Skin epidermis (tissue), 12 donors: ENCODE measurements at regions not wholly inside any gene's neighbourhood (a gene's known extent, or its start where the extent isn't known, plus 50 kb on each side); places are given as distances from the start of the nearest gene placed in this dataset.
"Not testable (repeated sequence)": the region's sequence is repeated elsewhere in the genome, so short reads cannot be mapped to it uniquely, and the experiment has no call there.

Source experiments
- H3K27ac ChIP-seq, 21 experiments: fragments of 200-600 bp; sonication (generic) in 11 of 21; one replicate each; pipeline ENCODE4 v1.5.0; 2020; ENCODE audit warnings: mild to moderate bottlenecking in 3 of 21, inconsistent platforms in 2 of 21, moderate library complexity in 2 of 21
- H3K4me3 ChIP-seq, 7 experiments: fragments of 200-600 bp; sonication (generic) in 2 of 7; one replicate each; pipeline ENCODE4 v1.5.0; 2020; ENCODE audit warnings: inconsistent platforms in 2 of 7, mild to moderate bottlenecking in 2 of 7, moderate library complexity in 1 of 7

DNA sequence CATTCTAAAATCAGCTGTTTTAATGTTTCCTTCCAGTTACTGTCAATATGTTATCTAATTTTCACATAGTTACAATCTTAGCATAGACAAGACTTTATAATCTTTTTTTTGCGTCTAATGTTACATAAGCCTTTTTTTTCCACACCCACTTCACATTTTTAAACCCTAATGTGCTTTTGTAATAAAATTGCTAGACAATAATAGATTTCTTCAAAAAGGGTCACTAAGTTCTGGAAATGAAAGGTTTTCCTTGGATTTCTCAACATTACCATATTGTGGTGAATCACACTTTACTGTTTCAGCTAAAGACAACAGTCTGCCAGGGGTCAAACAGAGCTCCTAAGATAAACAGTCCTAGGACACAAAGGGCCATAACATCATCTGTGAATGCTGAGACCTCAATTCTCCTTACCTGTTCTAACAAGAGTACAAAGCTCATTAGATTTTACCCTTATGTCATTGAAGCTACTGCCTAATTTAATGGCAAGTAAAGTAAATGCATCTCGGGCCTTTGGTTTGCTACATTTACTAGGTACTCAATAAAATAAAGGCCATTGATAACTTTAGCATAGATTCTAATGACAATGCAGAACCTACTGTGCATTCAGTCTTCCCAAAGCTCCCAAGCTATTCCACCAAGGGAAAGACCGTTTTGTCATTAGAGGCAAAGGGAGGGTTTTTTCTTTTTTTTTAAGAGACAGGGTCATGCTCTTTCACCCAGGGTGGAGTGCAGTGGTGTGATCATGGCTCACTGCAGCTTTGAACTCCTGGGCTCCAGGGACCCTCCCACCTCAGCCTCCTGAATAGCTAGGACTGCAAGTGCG lies 111.2 kb upstream of the SLC38A2 start:
- H3K27ac ChIP-seq: peak overlapping the region in 4 of 21 experiments; percentile 2 to 40 (median 22)

DNA sequence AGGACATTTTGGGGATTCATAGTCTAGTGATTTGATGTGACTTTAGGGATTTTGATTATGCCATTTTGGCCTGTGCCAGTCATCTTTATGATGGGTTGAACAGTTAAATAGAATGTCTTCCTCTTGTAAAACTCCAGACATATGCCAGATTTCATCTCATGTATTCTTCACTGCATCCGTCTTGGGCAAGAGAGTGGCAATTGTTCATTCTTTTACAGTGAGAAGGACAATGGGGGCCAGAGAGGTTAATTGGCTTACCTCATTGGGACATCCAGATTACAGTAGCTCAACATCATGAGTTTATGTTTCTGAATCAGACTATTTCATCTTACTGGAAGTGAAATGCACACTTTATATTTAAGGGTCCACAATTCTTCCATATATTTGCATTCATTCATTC lies 108.2 kb upstream of the SLC38A2 start:
- H3K27ac ChIP-seq: no peak overlapping the region
- no peak overlapping the region for H3K4me3 ChIP-seq

More for the DNA sequence above, 111.2 kb upstream of the SLC38A2 start:
- H3K4me3 ChIP-seq: no peak overlapping the region

- H3K4me3 ChIP-seq: no peak overlapping the region
- H3K27ac ChIP-seq: peak overlapping the region in 1 of 21 experiments; percentile 38
Measured at GRCh38 chr12:46480316-46480715, 107.7 kb upstream of the SLC38A2 start.

- Histone ChIP-seq H3K27ac (no peak overlapping the region), H3K4me3 (no peak overlapping the region)
Measured at GRCh38 chr12:46478123-46478522, 105.5 kb upstream of the SLC38A2 start.

- Histone ChIP-seq H3K4me3 (no peak overlapping the region), H3K27ac (no peak overlapping the region)
Measured at GRCh38 chr12:46477541-46477940, 105.0 kb upstream of the SLC38A2 start.

- H3K27ac ChIP-seq: no peak overlapping the region
- no peak overlapping the region for H3K4me3 ChIP-seq
Measured at GRCh38 chr12:46475972-46476645, 103.5 kb upstream of the SLC38A2 start.

GRCh38 chr12:46474385-46474784 lies 101.8 kb upstream of the SLC38A2 start:
- H3K27ac ChIP-seq: peak overlapping the region in 19 of 21 experiments; percentile 23 to 89 (median 68)
- H3K4me3 ChIP-seq: not testable (repeated sequence)

- Histone ChIP-seq H3K4me3 (no peak overlapping the region), H3K27ac (peak overlapping the region in 19 of 21 experiments; percentile 23 to 89 (median 68))
Measured at GRCh38 chr12:46473634-46474329, 101.2 kb upstream of the SLC38A2 start.

DNA sequence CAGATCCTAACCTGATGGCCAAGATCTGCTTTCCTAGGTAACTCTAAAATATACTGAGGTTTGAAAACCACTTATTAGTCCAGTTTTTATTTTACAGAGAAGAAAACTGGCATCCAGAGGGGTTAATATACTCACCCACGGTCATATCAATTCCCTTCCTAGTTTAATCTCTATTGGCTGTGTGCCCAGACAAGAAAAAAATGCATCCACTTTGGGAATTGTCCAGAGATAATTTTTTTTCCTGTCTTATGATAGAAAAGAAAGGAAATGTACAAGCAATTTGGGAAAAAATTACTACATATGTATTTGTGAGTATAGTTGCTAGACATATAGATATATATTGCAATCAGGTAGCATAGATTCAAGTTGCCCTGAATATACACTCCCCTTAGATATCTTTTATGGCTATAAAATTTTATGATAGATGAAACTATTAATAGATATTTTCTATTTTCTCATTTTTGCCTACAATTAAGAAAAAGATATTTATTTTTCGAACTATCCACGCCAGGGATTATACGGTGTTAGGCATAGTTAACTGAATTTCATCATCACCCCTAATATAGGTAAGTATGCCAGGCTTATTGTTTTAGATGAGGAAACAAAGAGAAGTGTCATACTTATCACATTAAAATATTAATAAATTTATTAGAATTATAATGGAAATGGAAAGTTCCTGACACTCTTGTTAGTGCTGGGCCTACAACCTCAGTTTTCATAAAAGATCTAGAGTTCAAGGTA lies 100.5 kb upstream of the SLC38A2 start:
- peak overlapping the region in 19 of 21 experiments; percentile 23 to 89 (median 68) for H3K27ac ChIP-seq

DNA sequence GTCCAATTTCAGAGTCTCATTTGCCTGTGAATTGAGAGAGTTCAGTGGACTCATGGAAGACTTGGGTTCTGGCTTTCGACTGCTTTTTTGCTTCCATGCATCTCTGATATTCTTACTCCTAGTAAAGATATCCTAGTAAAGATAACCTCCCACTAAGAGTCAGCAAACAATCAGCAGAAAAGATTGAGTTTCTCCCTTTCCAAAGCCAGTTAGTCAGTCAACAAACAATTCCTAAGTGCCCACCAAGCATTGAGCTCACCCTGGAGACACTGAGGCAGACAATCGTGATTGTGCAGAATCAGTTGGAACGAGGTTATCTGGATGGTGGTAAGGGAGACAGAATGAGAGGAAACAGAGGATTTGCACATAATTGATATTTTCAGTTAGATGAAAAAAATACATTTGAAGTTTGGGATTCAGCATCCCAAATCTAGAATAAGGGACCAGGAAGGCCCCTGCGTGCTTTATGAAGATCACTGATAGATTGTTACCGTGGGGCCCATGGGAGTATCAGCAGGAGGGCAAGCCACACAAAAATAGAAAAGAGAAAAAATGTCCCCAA lies 99.7 kb upstream of the SLC38A2 start:
- H3K4me3 ChIP-seq: no peak overlapping the region
- peak overlapping the region in 4 of 21 experiments; percentile 56 to 84 (median 74) for H3K27ac ChIP-seq

More for the DNA sequence above, 100.5 kb upstream of the SLC38A2 start:
- H3K4me3 ChIP-seq: no peak overlapping the region

DNA sequence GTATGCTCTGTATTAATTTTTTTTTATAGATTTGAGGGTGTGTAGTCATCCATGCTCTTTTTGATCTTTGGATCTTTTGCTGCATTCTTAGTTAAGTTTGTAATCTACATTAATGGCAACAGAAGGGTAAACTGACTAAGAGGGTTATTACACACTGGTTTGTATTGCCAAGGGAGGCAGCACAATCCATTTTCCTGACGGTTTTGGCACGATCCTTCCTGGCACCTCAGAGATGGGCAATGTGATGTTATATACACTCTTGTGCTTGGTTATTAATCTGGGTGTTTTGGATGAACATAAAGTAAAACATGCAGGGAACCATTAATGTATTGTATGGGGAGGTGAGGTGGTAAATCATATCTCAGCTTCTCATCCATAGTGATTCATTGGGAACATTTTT lies 98.8 kb upstream of the SLC38A2 start:
- no peak overlapping the region for H3K27ac ChIP-seq

DNA sequence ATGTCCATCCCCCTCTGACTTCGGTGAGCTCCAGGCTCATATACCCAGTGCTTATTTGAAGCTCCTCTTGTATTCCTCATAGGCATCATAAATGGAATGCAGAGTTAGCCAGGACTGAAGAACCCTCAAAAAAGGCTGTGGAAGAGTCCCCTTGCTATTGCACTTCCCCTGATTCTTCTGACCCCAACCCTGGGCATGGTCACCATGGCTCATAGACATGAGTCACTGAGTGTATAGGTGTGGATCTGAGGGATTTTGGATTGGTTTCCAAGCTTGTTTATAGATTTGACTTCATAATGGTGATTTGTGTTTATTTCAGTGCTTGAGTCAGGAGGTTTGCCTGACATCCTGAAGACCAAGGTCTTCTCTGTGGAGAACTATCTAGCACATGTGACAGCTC lies 98.4 kb upstream of the SLC38A2 start:
- Histone ChIP-seq H3K4me3 (no peak overlapping the region), H3K27ac (no peak overlapping the region)

More for the DNA sequence above, 98.8 kb upstream of the SLC38A2 start:
- no peak overlapping the region for H3K4me3 ChIP-seq

DNA sequence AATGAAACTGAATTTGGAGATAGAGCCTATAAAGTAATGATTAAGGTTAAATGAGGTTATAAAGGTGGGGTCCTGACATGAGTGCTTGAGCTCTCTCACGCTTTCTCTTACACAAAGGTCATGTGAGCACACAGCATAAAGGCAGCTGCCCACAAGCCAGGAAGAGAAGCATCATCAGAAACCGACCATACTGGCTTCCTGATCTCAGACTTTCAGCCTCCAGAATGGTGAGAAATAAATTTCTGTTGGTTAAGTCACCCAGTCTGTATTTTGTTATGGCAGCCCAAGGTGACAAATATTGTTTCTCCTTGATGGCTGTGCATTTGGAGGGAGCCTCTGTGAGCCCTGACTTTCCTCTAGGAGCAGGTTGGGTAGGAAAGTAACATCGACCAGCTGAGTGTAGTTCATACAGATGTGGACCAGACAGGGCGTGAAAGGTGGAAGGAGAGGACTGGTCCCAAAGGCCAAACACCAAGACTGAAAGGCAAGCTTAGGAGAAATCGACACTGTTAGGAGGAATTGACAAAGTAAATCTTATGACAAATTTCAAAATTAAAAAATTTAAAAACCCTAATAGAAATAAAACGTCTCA lies 97.6 kb upstream of the SLC38A2 start:
- no peak overlapping the region for H3K4me3 ChIP-seq
- no peak overlapping the region for H3K27ac ChIP-seq

DNA sequence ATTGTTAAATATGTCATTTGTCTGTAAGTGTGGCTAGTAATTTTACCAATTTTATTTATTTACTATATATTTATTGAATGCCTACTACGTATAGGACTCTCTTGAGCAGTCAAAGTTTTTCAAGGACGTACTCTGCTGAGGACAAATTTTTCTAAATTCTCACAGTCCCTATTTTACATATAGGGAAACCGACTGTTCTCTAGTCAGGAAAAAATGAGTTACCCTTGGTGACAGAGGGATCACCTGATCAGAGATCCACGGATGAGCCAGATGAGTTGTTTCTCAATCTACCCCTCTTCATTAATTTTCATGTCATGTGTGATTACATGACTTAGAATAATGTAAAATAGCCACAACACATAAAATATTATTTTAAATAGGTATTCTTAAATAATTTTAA lies 96.2 kb upstream of the SLC38A2 start:
- H3K27ac ChIP-seq: no peak overlapping the region
- H3K4me3 ChIP-seq: no peak overlapping the region

DNA sequence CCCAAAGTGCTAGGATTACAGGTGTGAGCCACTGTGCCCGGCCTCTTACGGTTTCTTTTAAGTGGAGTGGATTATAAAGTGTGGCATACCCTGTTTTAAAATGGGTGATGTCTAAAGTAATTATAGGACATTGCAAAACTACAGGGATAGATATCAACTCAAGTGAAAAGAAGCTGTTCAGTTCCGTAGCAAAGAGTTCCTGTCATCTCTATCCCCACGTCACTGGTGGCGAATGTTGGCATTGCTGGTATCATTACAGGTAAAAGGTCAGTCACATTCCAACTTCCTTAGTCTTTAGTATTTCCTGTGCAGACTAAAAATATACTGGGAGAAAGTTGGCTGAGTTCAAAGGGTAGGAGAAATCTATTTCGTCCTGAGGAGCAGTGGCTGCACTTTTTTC lies 95.6 kb upstream of the SLC38A2 start:
- no peak overlapping the region for H3K27ac ChIP-seq
- H3K4me3 ChIP-seq: no peak overlapping the region

- no peak overlapping the region for H3K27ac ChIP-seq
- H3K4me3 ChIP-seq: no peak overlapping the region
Measured at GRCh38 chr12:46465307-46465706, 92.7 kb upstream of the SLC38A2 start.

GRCh38 chr12:46464863-46465262 lies 92.3 kb upstream of the SLC38A2 start:
- Histone ChIP-seq H3K27ac (no peak overlapping the region), H3K4me3 (no peak overlapping the region)

DNA sequence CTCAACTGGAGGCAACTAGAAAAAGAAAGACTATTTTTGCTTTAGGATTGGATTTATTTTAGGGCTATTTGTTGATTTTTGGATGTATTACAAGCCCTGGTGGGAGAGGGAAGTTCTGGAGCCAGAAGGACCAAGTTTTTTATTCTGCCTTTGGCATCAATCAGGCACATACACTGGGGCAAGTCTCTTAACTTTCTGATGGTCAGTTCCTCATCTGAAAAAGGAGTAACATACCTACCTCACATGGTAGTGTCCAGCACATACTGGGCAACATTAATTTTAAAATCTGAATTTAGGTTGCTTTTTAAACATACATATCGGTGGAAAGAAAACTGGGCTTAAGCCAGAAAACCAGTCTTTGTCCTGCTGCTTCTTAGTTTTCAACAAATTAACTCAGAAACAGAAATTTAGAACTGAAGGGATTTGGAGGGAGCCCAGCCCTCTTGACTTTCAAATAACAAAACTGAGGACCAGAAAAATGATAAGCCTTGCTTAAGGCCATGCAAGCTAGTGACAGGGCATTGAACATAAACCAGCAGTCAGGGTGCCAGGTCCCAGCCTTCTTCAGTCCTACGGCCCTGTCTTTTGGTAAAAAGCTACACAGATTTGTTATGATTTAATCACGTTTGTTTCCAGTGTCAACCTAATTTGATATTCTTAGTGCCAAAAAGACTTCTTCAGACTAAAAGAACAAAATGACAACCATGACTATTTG lies 90.2 kb upstream of the SLC38A2 start:
- H3K27ac ChIP-seq: peak overlapping the region in 12 of 21 experiments; percentile 6 to 66 (median 34)
- no peak overlapping the region for H3K4me3 ChIP-seq
